Stimulated activated CD4-positive, alpha-beta T cell treated with anti-CD3 and anti-CD28 coated beads, Interleukin-15, amount 100 ng/mL, for 48 hours (primary cell): ENCODE measurements at regions not wholly inside any gene's neighbourhood (a gene's known extent, or its start where the extent isn't known, plus 50 kb on each side); places are given as distances from the start of the nearest gene placed in this dataset.

ENCODE experiments used
- DNase-seq, 2 donors: peaks; one replicate each; pipeline ENCODE4 v3.0.0-alpha.2; 2020; ENCODE audit warnings: low read depth in 2 of 2

DNA sequence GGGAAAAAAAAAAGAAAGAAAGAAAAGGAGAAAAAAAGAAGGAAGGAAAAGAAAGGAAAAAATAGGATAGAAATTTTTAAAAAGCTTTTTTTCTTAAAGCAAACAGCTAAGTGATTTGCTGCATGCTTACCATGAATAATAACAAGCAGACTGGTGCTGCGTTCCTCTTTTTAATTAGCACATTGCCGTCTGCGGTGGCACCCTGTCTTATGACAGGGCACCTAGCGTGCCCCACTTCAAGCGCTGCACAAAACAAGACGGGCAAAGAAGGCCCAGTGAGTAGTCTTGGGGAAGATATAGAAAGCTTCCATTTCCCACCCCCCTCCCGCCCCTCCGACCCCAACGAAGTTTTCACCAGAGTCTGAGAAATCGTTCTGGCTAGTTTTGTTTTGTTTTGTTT lies 513.9 kb downstream of the ZNF608 start:
- no peak for DNase-seq

DNA sequence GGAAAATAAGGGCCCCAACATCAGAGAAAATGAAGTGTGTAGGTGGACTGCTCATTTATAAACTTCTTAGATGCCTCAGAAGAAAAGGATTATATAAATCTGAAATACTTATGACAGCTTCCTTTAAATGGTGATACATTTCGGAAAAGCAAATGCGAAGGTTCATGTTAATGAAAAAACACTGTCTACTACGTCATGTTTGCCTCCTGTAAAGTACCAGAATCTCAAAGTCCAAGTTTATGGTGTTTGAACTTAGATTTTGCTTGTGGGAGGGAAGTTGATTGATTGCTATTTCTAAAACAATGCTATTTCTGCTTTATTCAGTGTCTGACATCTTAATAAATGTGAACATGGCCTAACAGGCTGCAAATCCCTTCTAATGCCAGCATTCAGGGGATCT lies 514.6 kb downstream of the ZNF608 start:
- DNase-seq: no peak

DNA sequence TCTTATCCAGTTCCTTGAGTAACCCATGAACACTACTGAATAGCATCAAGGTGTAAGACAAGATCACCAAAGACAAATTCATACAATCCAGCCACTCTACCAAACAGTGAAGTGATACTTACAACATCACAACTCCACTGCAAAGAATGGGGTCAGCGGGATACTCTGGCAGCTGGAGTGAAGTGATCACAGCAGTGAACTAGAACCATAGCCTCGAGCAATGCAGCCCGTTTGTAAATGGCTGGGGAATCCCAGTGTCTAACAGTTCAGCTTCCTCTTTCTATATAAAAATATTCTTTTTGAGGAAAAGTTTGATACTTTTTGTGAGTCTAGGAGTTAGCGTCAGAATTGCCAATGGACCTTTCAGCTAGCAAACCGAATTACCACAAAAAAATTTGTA lies 515.2 kb downstream of the ZNF608 start:
- DNase-seq: no peak

DNA sequence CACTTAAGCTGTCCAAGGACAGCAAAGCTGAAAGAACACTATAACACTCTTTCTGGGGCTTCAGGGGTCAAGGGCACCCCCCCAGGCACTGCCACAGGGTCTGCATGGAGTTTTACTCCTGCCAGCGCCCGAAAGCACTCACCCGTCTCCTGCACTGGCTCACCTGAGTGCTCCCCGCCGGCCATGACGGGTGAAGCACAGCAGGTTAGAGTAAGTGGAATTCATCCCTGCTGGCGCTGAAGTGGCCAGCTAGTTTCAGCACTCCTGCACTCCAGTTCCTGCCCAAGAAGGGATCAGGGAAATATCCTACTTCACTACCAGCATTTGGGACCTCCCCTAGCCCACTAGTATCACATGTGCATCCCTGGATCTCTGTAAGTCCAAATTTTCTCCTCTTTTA lies 516.0 kb downstream of the ZNF608 start:
- no peak for DNase-seq

DNA sequence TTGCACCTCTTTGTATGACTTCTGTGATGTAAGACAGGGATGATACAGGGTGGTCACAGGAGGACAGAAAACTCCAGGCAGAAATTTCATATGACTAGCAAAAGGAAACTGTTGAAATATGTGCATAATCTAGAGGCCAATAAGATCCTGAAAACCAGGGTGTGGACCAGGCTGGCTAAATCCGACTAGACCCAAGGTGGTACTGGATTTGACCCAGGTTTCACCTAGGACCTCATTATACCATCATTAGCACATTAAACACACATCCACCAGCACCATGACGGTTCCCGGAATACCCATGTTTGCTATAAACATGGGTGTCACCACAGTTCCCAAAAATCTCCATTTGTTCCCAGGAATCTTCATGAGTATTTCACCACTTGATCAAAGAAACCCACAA lies 517.1 kb downstream of the ZNF608 start:
- no peak for DNase-seq

DNA sequence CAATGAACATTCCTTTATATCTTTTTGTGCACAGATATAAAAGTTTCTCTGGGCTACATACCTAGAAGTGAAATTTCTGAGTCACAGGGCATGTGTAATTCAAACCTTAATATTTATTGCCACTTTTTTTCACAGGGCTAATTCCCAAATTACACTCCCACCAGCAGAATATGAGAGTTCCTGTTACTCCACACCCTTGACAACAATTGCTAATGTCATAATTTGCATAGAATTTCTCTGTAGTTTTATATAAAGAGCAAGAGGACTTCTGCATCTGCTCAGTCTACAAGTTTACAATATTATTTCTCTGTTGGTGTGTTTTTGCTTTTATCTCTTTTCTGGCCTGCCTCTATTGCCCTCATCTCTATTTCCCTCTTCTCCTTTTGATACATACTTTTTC lies 518.5 kb downstream of the ZNF608 start:
- DNase-seq: no peak

DNA sequence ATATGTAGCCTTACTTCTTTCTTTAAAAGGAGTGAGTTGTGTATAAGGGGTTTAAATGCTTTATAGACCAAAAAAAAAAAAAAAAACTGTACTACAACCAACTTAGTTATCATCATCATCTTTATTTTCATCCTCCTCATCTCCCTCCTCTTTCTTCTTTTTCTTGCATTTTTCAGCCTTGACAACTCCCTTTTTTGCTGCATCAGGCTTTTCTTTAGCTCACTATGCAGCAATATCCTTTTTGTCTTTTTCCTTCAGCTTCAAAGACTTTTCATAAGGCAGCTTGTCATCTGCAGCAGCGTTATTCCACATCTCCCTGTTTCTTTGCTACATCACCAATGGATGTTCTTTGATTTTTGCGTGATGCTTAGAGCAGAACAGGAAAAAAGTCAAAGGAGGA lies 526.0 kb downstream of the ZNF608 start:
- DNase-seq: no peak

DNA sequence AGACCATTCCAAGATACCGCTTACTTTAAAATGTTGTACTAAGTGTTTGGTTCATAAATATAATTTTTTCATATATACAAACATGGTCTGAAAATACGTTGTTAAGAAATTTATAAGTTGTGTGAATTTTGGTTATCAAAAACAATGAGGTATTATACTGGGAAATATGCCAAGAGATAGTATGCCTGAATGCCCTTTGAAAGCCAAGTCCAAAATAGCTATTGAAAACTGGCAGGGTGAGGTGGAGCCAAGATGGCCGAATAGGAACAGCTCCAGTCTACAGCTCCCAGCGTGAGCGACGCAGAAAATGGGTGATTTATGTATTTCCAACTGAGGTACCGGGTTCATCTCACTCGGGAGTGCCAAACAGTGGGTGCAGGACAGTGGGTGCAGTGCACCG lies 533.5 kb downstream of the ZNF608 start:
- no peak for DNase-seq

DNA sequence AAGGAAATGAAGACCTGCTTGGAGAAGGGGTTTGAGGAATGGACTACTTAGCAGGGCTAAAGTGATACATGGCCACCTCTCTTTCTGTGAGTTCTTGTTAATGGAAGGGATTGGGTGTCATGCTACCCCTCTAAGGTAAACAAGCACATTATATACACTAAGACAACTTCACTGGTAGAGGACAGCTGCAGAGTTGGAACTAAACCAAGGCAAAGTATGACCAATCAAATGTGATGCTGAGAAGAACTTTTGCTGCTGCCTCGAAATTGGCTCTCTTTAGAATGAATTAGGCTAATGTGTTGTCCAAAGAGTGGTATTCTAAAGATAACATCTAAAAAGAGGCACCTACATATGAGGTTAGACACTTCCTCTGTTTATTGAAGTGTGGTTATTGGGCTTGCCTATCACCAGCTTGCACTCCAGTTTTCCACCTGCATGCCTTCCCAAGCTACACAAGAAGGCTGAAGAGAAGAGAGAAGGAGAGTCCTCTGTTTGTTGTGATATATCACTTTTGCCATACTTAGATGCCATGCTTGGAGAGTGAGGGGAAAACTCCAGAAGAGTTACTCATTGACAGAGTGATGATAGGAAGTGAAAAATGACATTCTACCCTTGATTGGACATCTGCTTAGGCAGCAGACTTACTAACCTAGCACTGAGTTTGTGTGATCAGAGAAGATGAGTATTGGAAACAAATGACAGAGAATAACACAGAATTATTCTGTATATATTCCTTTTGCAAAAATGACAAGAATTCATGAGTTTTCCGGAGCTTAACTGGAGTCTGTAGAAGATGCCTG lies 536.1 kb downstream of the ZNF608 start:
- no peak for DNase-seq

DNA sequence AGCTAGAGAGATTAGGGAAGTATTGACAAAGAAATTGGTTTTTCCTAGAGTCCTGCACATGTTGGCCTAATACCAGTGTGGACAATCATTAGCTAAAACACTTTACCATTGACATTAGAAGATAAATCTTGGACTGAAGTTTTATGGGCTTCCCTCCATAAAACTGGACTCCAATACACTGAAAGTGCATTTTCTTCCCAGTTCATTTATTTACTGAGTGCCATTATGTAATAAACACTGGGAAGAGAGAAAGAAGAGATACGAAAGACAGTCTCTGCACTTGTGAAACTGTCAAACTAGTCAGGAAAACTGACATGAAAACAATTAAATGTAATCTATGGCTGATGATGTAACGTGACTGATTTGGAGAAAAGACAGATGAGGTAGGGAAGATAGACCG lies 539.3 kb downstream of the ZNF608 start:
- no peak for DNase-seq

DNA sequence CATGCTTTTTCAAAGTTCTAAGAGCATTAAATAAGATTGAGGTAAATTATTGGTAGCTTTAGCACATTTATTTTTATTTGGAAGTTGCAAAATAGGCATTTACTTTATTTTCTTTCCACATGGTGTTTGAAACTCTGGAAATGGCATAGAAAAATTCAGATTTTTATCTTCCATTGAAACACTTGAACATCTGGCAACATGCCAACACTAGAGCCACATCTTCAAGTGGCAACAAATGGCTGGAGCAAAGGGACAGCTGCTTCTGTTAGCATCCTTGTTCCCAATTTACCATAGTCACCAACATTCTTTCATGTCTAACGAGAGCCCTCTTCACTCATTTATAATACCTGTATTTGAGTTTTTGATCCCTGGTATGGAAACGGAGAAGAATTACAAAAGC lies 539.9 kb downstream of the ZNF608 start:
- no peak for DNase-seq

DNA sequence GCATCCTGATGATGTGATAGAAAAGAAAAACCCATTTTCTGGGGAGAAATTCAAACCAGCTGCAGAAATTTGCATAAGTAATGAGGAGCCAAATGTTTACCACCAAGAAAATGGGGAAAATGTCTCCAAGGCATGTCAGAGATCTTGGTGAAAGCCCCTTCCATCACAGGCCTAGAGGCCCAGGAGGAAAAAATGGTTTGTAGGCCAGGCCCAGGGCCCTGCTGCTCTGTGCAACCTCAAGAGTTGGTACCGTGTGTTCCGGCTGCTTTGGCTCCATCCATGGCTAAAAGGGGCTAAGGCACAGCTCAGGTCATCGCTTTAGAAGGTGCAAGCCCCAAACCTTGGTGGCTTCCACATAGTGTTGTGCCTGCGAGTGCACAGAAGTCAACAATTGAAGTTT lies 543.1 kb downstream of the ZNF608 start:
- DNase-seq: no peak

DNA sequence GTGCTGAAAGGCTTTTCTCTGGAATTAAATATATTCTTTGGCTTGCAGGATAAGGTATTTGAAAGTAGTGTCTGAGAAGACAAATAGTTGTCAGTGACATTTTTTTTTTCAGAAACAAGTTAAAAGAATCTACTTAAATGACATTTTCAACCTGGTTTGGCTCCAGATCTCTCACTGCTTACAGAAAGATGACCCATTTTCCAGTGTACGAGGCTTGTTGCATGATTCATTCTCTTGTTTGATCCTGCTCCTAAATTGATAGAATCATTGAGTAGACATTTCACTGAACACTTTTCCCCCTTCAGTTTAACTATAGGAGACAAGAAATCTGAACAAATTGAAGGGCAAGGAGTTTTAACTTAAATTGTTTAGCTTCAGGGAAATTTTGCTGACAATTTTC lies 546.1 kb downstream of the ZNF608 start:
- no peak for DNase-seq

DNA sequence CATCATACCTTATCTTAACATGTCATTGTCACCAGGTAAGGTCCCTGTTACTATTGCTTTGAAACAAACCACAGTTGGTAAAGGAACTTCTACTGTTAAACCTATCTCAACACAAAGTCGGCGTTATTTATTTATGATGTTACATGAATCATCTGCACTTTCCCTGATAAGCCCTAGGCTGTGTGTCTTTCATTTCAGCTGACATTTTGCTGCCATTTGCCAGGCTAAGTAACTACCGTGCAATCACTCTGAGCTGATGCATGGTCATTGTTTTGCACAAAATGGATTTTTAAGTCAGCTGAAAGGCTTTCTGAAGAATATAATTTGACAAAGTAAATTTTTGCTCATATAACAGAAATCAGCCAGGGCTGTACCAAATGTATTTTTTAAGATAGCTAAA lies 546.5 kb downstream of the ZNF608 start:
- no peak for DNase-seq

DNA sequence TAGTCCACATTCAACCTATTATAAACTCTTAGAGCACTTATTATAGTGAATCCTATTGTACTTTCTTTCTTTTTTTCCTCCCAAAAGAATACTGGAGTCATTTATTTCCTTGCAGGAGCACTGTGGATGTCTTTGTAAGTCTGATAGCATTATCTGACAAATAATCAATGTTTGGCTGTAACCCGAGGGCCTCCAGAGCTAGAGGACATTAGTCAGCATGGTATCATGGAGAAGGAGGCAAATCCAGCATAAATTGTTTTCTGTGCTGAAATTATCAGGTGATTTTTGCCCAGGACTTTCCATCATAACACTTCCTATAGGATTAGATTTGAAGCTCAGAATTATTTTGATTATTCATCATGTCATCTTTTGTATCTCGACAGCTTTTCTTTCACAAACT lies 551.0 kb downstream of the ZNF608 start:
- DNase-seq: no peak

DNA sequence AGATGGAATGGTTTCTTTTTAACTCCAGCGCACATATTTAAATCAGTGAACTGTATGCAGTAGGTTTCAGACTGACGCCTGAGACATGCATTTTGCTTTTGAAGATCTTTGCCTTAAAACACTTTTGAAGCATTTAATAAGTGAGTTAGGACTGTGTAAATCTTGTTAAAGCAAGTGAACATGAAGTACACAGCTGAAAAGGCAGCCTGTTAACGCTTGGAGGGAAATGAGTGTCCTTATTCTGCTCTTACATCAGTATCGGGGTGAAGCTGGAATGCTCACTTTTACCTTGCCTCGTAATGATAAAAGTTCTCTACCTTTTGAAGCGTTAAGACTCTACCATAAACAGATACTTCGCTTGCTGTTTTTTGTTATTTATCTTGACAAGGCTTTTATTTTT lies 552.2 kb downstream of the ZNF608 start:
- no peak for DNase-seq

DNA sequence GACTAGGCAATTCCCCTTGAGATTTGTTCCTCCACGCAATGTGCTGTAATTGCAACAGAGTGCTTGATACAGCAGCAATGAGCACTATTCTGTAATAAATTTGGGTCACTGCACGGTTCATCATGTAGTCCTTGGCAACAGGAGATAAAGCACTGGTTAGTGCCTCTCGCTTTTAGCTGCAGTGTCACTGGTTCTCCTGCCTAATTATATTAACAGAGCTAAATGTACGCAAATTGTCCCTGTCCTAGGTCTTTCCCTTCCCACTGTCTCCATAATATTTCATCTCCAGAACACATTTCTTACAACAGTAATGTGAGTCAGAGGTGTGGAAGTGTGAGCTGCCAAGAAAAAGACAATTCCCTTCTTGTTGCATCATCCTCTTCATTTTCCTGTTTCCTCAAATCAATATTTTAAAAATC lies 553.1 kb downstream of the ZNF608 start:
- no peak for DNase-seq

DNA sequence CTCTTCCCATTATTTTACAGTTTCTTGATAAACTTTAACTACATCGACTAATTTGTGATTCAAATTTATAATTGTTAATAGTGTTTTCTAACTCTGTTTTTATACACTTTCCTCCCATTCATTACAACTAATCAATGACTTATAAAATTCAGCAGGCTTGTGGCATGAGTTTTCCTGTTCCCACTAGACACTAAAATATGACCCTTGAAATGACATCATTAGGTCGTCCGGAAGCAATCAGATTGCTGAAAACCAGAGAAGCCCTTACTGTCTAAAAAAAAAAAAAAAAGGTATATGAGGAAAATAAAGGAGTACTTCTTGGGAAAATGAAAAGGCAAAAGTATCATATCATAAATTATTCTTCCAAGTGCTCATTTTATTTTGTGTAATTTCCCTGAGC lies 553.7 kb downstream of the ZNF608 start:
- DNase-seq: no peak

DNA sequence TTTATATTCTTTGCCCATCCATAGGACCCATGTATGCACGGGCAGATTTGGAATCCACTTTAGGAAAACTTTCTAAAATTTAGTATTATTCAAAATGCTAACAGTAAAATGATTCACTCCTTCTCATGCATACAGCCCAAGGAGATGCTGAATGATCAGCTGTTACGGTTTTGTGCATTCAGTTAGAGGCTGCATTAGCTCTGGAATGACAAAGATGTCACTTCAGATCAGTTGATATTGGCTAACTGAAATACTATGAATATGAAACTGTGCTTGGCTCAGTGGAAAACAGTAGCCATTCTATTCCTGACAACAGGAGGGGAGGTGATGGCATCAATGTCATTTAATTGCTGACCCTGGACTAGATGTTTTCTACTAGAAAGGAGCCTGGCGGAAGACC lies 560.7 kb downstream of the ZNF608 start:
- no peak for DNase-seq

DNA sequence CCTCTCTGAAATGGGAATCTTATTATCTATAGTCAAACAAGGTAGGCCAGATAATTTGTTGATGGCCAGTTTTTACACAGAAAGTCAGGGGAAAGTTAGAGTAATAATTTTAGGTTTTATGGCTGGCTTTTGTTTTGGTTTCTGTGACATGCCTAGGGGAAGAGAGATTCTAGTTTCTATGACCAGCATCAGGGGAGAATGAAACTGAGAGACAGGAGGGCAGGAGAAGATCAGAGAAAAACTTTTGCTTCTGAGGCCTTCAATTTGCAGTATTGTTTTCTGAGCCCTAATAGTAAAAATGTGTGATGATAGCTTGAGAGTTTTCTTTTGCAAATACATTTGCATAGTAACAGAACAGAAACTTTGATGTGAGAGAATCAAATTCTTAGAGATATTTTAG lies 564.3 kb downstream of the ZNF608 start:
- no peak for DNase-seq

DNA sequence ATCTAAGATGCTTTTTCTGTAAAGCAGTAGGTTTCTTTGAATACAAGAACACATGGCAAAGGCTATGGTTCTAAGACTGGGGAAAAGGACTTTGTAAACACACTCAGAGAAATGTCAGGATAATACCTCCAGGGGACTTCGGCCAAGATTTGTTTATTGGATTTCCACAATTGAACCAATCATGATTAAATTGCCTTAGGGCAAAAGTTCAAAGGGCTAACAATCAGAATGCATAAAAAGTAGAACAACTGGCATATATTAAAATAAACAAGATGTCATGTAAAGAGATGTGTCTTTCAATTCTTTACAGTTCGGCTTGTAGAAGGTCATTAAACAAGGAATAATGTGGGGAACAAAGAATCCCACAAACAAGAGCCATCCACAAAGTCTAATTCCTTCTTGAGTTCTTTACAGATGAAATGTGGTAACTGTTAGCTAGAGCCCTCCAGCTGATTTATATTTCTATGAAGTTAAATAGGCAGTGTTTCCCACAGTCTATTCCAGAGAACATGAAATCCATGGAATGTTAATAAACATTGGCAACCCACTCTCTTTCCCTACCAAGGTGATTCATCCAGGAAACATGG lies 565.5 kb downstream of the ZNF608 start:
- no peak for DNase-seq

DNA sequence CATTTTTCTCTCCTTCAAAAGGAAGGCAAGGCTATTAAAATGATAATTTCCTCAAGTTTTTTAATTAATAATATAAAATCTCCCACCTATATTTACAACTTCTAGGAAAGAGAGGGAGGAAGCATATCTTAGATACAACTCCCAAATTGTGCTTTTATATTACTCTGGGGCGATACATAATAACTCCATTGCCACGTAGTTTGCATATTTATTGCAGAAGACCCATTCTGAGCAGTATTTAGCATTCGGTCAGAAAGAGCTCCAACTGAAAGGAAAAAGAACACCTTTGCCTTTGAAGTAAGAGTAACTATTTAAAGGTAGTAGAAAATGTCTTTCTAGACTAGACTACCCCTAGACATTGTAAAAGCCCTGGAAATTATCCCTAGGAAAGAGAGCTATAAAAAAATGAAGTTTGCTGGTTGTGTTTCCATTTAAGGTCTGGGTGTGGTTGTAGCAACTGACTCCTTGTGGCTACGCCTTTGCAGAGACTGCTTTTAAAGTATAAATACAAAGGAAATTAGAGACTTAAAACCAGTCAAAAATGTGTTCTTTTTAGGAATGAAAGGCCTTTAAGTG lies 566.1 kb downstream of the ZNF608 start:
- DNase-seq: no peak

DNA sequence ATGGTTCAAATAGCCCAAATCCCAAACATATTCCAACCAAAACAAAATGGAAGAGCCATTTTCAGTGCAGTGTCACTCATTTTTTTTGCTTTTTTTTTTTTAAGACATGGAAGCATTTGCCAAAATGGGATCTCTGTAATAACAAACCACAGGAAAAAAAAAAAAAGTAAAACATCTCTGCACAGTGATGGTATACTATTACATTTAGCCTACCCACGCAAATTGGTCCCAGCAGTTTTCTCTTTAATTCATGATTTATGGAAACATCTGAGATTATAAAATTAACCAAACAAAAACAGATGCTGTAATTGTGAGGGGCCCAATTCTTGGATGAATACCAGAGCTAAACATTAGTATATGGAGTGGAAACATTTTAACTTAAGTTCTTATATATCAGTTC lies 566.6 kb downstream of the ZNF608 start:
- no peak for DNase-seq

DNA sequence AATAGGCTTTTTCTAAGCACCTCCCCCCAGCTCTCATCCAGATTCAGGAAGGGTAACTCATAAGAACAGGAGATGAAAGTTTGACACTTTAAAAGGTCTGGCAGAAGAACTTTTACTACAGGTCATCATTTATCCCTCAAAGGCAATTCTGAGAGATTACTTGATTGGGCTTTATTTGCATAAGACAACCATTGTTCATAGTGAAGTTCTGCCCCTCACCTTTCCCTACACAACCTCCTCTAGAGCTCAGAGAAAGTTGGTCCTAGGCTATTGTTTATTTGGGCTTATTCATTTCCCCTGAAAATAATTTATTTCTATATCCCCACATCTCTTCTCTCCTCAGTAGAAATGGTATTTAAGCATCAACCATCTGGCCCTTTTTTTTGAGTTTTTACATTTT lies 568.4 kb downstream of the ZNF608 start:
- DNase-seq: no peak
